HG03103 (cell line): ENCODE measurements at regions not wholly inside any gene's neighbourhood (a gene's known extent, or its start where the extent isn't known, plus 50 kb on each side); places are given as distances from the start of the nearest gene placed in this dataset.
"Not testable (repeated sequence)": the region's sequence is repeated elsewhere in the genome, so short reads cannot be mapped to it uniquely, and the experiment has no call there.

ENCODE experiments used
- ATAC-seq: cut with Tn5 transposase; IDR thresholded peaks from one replicate; pipeline ENCODE4 v1.9.1; 2021; ENCODE audit warnings: low read depth; ENCODE audit not compliant: unreplicated experiment

DNA sequence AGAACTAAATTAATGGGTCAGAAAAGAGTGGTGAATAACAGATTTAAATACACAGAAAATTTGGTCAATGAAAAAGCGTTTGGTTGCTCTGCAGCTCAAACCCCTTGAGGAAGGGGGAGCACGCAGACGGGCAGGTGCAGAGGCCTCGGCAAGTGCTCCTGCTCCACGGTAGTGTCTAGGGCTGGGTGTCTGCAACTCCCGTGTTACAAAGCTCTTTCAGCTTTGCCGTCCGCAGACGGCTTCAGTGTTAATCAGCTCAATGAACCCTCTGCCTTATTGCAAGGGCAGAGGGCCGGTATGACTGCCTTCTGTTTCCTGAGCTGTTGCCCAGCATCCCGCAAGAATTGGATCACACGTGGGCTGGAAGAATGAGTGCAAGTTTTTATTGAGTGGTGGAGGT, 125.7 kb upstream of the TRHDE start:
- ATAC-seq = no peak

DNA sequence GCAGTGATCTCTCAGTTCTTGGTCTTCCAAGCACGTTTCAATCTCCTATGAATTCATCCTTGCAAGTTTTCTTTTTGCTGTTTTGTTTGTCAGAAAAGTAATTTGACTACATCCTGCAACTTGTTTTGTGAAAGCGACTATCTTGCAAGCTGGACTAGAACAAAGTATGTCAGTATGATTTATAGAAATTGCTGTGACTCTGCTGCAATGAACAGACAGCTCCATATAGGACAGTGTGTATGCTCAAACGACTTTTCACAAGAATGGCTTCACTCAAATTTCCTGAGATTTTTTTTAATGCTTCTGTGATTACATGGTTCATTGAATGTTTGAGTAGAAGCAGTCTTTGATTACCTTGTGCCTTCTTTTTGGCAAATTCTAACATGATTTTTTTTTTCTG, 123.5 kb upstream of the TRHDE start:
- no peak for ATAC-seq

DNA sequence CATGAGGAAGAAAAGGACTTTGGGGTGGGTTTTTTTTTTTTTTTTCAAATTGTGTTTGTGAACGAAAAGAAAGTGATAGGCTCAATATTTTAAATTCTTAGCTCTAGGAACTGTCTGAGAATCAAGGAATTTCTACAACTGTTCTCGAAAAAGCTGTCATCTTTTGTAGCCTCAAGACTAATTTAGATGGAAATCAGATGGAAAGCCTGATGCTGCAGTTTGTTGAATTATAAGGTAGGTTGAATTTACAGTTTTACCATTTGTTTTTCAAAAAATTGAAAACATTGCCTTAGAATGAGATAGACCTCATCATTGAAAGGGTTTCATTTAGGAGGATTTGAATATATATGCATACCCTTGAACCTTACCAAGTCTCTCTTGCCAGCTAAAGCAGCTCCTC, 109.3 kb upstream of the TRHDE start:
- no peak for ATAC-seq

DNA sequence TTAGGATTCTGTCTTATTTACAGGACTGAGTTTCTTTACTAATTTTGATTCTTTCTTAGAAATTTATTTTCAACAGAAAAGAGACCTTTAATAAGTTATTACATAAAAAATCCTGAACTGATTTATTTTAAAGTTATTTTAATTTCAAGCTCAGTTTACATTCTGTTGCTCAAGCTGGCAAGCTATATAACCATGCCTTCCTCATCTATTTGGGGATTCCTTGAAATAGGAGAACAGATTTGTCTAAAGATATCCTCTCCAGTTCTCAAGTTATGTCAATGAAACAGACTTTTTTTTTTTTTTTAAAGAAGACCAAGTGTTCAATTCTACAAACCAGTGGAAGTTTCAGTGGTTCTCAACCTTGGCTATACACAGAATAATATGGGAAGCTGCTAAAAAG, 103.3 kb upstream of the TRHDE start:
- ATAC-seq = no peak

DNA sequence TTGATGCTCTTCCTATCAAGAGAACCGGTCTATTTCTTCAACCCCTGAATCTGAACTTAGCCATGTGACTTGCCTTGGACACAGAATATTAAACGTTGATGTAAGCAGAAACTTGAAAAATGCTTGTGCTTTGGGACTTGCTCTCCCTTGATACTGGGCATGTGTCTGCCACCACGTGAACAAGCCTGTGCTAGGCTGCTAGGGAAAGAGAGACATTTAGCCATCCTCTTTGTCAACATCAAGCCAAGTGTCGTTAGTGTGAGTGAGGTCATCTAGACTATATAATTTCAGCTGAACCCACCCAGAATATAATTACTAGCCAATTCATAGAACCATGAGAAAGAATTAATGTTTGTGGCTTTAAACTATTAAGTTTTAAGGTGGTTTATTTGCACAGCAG, 98.2 kb upstream of the TRHDE start:
- ATAC-seq = no peak

DNA sequence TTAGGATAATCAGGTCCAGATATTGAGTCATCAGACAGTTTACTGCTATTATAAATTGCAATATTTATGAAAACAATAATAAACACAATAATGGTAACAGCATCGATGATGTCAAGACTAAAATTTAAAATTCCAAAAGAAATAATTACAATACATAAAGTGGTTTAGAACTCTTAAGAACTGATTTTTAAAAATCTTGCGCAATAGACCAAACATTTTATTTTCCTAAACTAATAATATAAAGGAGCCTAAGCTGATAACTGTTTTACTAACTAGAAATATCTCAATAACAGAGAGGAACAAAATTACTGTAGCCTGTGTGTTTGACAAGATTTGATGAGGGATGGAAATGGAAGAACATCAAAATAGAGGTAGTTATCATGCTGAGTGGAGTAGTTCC, 93.9 kb upstream of the TRHDE start:
- ATAC-seq = no peak

DNA sequence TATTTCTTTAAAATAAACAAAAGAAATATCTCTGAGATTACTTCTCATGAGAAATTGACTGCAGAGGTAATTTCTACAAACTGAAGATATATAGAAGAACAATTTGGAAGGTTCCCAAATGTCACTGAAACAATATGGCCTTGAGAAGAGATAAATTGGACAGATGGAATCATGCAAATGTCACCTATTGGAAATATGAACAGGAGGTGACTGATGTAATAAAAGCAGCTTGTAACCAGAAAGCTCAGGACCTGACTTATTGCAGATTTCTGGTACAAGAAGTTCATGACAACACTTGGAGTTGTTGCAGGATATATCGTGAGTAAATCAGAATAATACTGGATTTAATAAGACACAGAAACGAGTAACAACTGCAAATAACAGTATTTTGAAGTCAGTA, 93.3 kb upstream of the TRHDE start:
- ATAC-seq = no peak

DNA sequence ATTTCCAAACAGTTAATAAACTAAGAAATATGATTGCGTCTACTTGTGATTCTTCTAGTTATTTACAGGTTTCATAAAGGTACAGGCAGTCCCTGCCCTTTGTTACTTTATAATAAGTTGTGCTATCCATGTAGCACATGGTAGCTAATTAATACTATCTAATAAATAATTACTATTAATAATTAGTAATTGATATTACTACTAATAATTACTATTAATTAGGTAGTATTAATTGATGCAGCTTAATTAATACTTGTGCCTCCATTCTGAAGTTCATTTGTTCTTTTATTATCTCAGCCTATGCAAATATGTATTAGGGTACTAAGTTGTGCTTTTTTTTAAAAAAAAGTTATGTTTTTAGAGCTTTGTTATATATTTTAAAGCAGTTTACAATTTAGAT, 92.3 kb upstream of the TRHDE start:
- no peak for ATAC-seq

DNA sequence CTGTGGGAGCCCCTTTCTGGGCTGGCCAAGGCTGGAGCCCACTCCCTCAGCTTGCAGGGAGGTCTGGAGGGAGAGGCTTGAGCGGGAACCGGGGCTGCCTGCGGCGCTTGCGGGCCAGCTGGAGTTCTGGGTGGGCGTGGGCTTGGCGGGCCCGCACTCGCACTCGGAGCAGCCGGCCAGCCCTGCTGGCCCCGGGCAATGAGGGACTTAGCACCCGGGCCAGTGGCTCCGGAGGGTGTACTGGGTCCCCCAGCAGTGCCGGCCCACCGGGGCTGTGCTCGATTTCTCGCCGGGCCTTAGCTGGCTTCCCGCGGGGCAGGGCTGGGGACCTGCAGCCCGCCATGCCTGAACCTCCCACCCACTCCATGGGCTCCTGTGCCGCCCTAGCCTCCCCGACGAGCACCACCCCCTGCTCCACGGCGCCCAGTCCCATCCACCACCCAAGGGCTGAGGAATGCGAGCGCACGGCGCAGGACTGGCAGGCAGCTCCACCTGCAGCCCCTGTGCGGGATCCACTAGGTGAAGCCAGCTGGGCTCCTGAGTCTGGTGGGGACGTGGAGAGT, 87.1 kb upstream of the TRHDE start:
- not testable (repeated sequence) for ATAC-seq

DNA sequence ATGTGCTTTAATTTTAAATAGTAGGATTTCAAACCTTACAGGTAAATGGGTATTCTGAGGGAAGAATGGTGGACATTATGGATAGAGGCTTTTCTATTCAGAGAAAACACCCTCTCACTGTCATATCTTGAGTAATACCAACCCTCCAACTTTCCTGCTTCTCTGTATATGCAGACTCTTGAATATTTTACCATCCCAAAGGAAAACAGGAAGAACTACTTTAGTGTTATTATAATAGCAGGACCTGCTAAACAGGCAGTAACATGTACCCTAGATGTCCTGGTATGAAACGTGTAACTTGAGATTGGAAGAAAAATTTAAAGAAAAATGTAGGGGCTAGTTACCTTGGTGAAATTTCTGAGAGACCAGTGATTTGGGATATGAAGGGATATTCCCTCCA, 82.9 kb upstream of the TRHDE start:
- ATAC-seq = no peak

DNA sequence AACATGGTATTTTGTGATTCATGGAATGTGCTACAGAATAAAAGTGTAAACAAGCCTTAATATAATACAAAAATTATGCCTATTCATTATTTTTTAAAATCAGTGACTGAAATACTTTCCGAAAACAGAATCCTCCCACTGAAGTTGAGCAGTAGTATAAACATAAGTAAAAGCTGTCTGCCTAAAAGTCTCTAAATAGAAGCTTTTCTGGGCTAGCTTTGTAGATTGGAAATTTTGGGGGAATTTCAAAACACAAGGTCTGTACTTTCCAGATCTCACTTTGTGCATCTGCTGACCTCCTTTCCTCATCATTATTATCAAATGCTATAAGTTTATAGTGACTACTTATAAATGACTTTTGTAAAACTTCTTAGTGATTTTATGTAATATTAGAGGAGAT, 80.4 kb upstream of the TRHDE start:
- no peak for ATAC-seq

DNA sequence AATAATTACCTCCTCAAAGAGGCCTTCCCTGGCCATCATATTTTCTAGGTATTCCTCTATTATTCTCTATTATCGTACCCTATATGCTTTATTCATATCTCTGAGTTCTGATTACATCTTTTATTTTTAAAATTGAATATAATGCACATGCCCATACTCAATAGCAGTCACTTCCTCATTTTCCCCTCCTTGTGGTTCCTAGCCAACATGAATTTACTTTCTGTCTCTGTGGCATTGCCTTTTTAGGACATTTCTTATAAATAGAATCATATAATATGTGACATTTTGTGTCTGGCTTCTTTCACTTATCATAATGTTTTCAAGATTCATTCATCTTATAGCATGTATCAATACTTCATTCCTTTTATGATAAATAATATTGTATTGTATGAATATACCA, 74.4 kb upstream of the TRHDE start:
- no peak for ATAC-seq

DNA sequence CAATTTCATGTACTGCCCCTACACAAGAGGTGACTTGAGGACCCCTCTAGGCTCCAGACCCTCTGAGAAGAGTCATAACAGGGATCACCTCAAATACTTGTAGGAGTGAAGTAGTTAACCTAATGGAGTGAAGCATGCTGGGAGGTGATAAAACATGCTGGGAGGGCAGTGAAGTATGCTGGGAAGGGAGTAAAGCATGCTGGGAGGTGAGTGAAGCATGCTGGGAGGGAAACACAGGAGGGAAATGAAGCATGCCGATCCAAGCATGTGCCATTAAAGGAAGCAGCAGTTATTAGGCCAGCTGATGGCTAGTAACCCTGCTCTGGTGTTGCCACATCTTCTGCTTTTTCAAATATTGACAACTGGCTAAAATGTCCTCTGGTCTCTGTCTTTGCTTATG, 70.7 kb upstream of the TRHDE start:
- ATAC-seq = no peak

DNA sequence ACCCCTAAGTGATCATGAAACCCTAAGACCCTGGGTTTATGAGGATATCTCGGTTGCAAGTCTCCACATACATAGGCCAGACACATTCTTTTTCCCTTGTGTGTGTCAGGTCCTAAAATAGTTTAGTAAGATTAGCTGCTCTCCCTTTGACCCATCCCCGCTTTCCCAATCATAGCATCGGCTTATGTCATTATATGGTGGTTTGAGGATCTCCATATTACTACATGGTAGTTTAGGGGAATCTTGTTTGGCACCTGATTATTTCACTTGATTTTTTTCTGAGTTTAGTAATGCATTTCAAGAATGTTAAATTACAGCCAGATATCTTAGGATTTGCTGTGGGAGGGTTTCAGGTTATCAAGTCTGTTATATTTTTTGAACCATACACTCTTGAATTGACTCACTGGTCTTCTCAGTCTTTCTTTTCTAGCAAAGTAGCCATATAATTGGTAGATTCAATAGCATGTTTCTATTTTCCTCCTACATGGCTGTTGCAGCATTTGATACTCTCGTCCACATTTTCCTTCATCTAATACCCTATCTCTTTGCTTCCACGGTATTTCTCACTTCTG, 68.3 kb upstream of the TRHDE start:
- ATAC-seq = no peak

DNA sequence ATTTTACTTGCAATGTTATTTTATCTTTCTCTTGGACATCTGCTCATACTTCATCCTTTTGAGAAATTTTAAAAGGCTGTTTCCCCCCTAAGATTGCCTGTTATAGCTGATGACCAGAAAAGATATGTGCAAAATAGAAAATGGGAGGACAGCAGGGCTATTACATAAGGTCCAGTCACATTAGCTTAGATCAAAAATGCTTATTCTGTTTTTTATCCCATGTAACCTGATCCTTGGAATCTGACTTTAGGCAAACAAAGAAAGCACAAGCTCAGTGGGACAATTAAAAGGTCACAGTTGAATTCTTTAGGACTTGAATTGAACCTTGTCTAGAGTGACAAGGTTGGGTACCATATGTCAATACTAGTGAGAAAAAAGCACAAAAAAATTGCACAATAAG, 65.1 kb upstream of the TRHDE start:
- ATAC-seq = no peak

DNA sequence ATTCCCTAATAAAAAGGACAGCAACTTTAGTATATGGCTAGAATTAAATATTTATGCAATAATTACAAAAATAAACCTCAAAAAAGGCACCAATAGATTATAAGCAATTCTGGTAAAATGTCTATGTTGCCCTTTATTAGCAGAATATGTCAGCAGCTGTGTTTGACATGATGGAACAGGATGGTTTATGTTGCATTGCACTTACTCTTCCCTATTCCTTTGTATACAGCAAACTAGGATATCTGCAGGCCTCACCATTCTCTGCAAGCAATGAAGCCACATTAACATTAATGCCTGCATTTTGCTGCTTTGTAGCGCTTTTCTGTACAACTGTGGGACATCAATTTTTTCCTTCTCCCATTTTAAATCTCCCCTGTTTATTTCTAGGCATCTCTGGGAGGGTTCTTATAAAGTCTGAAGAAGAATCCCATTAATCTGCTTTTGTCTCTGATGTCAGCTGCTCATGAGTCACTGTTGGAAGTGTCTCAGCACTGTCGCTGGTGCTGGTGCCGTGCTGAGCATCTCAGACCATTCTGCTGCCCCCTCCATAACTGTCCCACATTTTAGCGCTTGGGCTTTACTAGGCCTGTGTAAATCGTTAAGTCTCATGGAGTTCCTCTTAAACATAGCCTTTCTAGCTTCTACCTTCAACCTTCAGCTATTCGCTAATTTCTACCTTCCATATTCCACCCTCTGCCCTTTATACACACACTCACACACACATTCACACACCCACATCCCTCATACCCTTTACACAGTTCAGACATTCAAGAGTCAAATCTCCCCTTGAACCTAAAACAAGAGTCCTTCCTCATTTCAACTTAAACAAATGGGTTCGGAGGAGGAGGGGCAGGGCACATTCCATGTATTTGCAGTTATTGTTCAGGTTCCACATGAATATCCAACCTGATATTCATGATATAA, 64.4 kb upstream of the TRHDE start:
- ATAC-seq = no peak

DNA sequence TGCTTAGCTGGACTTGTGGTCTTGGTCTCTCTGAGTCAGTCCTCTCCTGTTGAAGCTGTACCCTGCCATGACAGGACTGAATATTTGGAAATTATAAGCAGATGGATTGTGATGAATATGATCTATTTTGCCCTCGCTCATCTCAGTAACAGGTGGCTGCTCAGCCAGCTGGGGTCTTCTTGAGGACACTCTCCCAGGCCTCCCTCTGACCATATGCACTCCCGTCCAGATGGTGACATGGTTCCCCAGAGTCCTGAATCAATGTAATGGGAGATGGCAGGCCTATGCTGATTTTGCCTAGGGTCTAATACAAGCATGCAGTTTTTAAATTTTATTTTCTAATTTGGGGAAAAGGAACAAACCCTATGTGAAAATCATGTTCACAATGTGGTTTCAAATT, 63.1 kb upstream of the TRHDE start:
- ATAC-seq = no peak

DNA sequence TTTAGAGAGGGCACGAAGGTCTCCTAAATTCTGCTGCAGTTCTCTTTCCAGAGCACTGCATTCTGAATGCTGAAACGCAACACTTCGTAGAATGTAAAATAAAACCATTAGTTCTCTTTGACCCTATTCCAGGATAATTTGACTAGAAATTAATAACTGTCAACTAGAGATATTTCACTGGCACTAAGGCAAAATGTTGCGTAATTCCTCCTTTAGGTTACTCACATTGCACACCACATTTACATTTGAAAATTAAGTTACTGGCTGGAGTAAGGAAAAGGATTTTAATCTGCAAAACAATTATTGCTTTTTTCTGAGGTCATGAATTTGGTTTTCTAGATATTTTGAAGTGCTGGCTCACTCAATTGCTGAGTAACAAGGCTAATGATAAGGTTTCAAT, 58.0 kb upstream of the TRHDE start:
- no peak for ATAC-seq

DNA sequence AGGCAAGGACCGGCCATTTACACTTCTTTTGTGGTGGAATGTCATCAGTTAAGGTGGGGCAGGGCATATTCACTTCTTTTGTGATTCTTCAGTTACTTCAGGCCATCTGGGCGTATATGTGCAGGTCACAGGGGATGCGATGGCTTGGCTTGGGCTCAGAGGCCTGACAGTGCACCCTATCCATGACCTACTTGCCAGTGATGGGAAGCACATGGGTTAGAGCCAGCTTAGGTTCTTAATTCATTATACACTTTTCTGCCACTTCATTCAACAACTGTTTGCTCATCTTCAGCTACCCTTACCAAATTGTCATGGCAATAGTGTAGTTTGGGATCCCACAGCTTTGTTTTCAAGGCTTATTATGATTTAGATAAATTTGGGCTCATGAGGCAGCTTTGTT, 56.9 kb upstream of the TRHDE start:
- ATAC-seq = not testable (repeated sequence)

DNA sequence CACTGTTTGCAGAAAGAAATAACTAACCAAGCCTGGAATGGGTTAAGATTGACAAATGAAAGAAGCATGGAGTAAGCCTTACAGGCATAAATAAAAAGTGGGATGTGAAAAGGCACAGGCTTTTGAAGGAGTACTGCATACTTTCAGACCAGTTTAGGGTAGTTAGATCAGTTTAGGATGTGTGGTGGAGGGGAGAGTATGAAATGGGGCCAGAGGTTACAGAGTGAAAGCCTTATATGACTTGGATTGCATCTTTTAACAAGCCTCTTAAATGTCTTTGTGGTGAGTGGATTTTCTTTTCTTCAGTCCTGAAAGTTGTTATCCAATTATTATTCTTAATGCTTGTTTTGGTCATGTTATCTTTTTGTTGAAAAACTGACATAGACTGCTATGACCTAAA, 52.2 kb upstream of the TRHDE start:
- ATAC-seq = no peak
